ENCODE measurements at regions not wholly inside any gene's neighbourhood (a gene's known extent, or its start where the extent isn't known, plus 50 kb on each side); places are given as distances from the start of the nearest gene placed in this dataset.
A peak's percentile ranks its signal among the peaks of the same experiment; 100 is the strongest.

GRCh38 chr4:128603081-128603480, 206.4 kb upstream of the JADE1 start:
- DNase-seq = no peak

DNA sequence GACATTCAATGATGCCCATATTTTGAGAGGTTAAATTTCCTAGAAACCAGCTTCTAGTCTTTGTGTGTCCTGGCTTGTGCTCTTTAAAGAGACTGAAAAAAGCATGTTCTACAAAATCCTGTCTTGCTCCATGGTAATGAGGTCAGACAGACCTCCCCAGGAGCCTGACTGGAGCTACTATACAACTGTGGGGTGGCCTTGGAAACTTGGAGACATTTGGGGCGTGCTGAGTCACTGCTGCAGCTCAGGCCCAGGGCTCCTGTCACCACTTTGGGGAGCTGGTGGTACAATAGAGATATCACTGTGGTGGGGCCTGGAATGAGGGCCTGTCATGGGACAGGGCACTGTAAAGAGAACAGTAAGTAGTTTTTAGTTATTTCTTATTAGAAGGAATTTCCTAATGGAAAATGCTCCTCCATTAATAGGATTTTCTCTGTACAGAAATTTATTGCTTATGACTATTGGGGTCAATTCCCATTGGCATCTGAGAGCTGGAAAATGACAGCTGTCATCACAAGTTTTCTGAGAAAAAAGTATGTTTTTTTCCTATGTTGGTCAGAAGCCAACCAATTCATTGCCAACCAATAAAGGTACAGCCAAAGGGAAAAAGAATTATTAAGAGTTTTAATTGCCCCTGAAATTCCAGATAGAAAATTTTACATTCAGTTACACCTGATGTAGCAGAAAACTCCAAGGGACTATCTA, 207.4 kb upstream of the JADE1 start:
- DNase-seq = peak in 30 of 56 donors; percentile 1 to 41 (median 14)

GRCh38 chr4:128600996-128601871, 208.3 kb upstream of the JADE1 start:
- DNase-seq = peak in 25 of 56 donors; percentile 2 to 68 (median 17)

DNA sequence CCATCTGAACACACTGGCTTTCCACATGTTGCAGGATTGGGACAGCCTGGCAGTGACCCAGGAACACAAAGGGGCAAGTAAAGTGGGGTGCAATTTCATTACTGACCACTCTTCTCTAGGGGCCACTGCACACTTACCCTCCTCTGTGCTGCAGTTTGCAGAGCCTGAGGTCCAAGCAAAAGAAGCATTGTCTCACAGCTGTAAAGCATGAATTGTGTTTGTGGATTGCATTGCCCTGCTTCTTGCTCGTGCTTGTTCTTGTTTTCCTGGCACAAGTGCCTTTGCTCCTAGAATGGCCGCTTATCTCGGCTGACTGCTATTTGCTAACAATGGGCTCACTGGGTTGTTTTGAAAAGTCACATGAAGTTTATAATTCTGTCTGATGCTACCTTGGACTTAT, 209.1 kb upstream of the JADE1 start:
- DNase-seq = peak in 45 of 56 donors; percentile 4 to 77 (median 40)

DNA sequence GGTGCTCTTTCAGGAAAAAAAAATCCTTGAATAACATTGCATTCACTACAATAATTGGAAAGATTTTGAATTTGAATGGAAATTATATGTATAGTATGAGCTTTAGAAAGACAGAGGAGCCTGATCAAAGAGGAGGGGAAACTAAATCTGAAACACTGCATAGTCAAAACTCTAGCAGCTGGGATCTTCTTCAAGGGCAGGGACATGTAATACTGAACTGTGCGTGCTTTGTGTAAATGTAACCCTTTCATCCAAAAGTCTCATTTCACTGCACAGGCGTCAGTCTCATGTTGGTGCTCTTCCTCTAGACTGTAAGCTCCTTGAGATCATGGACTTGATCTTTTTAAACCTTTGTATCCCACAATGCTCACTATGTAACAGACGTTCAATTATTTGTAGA, 212.0 kb upstream of the JADE1 start:
- DNase-seq = no peak

GRCh38 chr4:128596853-128597252, 212.6 kb upstream of the JADE1 start:
- DNase-seq = no peak

- DNase-seq = no peak
Measured at GRCh38 chr4:128596115-128596514, 213.4 kb upstream of the JADE1 start.

GRCh38 chr4:128591482-128591881, 218.0 kb upstream of the JADE1 start:
- DNase-seq = no peak

DNA sequence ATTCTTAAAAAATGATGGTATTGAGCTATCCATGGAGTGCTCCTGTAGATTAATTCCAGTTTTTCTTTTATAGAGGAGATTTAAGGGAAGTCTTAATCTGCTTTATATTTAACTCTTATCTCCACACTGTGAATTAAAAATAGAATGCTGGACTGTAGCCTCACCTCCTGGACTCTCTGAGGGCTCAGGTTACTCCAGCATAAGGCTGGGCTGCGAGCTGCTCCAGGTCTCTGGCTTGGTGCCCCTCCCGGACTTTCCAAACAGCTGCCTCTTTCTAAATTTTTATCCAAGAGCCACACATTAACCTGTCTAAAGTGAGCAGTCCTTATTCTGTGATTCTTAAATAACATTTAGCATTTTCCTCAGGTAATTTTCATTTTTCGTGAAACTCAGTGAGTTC, 218.7 kb upstream of the JADE1 start:
- no peak for DNase-seq

GRCh38 chr4:128590034-128590740, 219.3 kb upstream of the JADE1 start:
- no peak for DNase-seq

GRCh38 chr4:128589384-128589965, 220.0 kb upstream of the JADE1 start:
- no peak for DNase-seq

DNA sequence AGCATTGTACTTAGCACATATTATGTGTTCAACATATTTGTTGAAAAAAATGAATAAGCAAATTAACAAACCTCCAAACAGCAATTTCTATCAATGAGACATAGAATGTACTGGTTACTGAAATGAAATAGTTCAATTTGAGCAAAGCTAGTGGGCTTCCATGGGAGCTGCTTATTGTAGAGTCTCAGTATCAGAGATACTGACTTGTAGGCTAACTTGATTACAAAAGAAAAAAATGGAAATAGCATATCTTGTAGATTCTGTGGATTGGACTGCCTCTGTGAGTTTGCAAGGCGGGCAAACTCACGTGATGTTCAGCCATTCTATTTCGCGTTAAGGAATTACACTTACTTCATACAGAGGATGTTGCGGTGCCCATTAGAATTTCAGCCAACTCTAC, 222.1 kb upstream of the JADE1 start:
- no peak for DNase-seq

DNA sequence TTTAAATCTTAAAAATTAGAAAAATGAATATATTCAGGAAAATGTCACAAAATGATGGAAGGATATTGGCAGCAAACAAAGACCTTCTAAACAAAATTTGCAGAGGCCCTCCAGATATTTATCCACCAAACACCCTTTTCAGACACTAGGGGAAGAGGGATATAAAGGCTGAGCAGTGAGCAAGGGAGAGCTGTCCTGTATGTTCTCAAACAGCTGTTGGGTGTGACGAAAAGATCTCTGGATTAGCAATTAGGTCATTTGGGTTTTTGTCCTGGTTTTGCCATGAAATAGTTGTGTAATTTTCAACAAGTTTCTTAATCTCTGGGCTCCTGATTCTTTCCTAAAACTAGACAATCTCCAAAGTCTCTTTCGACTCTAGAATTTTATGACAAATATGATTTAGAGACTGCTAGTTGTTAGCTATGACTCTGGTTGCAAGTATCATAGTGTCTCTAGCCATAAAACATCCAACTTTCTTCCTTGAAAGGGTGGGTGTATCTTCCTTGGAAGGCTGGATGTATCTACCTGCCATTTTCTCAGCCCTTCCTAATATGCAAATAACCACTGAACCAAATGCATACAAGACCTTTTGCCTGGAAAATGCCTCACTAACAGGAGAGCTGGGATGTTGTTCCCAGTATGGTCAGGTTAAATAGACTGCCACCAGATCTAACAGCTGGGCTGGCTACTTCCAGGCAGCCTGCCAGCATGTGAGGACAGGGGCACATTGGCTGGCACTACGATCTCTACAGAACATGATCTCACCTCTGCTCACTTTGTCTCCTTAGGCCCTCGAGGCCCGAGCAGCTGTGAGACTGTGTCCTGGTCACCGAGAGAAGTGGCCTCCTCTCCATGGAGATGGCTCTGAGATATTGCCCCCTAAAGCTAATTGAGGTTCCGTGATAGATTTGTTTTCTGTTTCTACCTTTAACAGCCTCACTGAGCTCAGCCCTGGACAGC, 225.5 kb upstream of the JADE1 start:
- DNase-seq = no peak

- no peak for DNase-seq
Measured at GRCh38 chr4:128582427-128582870, 227.1 kb upstream of the JADE1 start.

DNA sequence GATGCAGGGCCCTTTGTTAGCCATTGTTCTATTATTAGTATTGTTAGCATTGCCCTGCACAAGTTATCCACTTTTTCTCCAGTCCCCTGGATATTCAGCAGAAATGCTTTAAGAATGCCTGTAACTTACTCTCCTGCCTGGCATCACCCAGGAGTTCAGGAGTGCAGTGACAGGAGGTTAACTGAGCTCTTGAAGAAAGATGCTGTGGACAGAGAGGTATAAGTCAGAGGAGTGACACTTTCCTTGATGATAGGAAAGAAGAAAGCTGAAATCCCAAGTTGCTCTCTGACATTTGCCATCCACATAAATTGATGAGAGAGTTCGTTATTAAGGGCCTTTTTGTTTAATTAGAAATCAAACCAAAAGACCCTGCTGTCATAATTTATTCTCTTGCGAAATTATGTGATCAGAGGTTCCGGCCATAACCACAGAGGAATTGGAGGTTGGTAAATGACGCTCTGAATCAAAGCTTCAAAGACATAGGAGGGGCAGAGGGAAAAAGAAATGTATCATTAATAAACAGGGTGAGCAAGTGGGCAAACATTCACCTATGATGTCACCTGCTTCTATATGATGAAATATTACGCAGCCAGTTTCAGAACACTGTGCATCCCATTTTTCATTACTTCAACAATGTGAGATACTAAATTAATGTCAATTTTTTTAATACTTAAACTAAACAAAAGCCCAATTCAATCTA, 230.2 kb upstream of the JADE1 start:
- no peak for DNase-seq

- DNase-seq = peak in 51 of 56 donors; percentile 2 to 91 (median 56)
Measured at GRCh38 chr4:128574706-128575105, 234.8 kb upstream of the JADE1 start.

GRCh38 chr4:128573781-128574508, 235.6 kb upstream of the JADE1 start:
- no peak for DNase-seq

DNA sequence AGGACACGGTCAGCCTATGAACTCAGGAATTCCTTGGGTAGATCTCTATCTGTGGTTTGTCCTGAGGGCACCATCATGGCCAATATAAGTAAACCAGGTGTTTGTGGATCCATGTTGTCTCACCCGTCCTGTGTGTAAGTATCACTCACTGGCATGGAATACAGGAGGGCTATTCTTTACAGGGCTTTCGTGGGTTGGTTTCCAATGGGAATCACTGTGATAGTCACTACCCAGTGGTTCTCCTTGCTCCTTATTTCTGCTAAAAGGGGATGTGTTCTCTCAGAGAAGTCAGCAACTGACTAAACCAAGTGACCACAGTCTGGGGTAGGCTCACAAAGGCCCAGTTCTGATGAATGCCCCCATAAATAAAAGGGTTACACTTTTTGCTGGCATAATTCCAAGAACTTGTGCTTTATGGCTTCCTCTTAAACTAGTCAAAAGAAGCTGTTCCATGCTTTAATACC, 236.7 kb upstream of the JADE1 start:
- no peak for DNase-seq

DNA sequence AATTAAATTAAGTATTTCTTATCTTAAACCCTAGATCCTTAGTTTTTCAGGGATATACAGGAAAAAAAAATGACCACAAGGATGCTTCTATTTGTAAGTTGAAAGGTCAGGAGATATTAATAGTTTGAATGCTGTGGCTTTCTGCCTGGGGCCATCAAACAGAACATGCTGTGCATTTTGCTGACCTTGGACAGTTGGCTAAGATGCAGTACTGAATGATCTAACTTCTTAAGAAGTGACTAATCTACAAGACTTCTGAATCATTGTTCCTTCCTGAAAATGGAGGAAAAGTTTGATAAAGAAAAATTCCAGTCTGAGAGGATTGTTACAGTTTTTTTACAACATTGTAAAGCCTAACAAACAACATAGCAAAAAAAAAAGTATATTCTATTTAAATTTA, 237.8 kb upstream of the JADE1 start:
- DNase-seq = no peak
